HepG2 (cell line): ENCODE measurements at regions not wholly inside any gene's neighbourhood (a gene's known extent, or its start where the extent isn't known, plus 50 kb on each side); places are given as distances from the start of the nearest gene placed in this dataset.

ENCODE experiments used
- KDM5A ChIP-seq: fragments of 200-600 bp; sonication (generic); IDR thresholded peaks from 2 replicates; pipeline ENCODE4 v1.7.0; 2018; ENCODE audit warnings: antibody characterized with exemption, mild to moderate bottlenecking, low read length, borderline replicate concordance
- NONO ChIP-seq, 2 experiments: fragments of 450-650 bp in 1 of 2; sonication (generic) in 1 of 2; formaldehyde crosslinking in 1 of 2; IDR thresholded peaks in 1 of 2; conservative IDR thresholded peaks in 1 of 2; 2 replicates each; pipeline versions ENCODE4 v1.6.1 to v1.8.0; 2017 to 2022; ENCODE audit warnings: mild to moderate bottlenecking in 1 of 2, missing genetic modification reagents in 1 of 2, moderate library complexity in 1 of 2
- TBP ChIP-seq: sonication (generic); formaldehyde crosslinking; IDR thresholded peaks from 2 replicates; pipeline ENCODE4 v1.5.0; 2020; ENCODE audit warnings: missing genetic modification reagents
- XBP1 ChIP-seq: sonication (generic); formaldehyde crosslinking; IDR thresholded peaks from 2 replicates; pipeline ENCODE4 v1.5.0; 2020; ENCODE audit warnings: missing genetic modification reagents
- XRCC5 ChIP-seq: fragments of 200-400 bp; formaldehyde crosslinking; optimal IDR thresholded peaks from 2 replicates; pipeline ENCODE3; 2017; ENCODE audit warnings: mild to moderate bottlenecking, low read length
- TF ChIP-seq, protein P1 (sequence below): sonication (generic); formaldehyde crosslinking; IDR thresholded peaks from 2 replicates; pipeline ENCODE4 v1.5.0; 2020; ENCODE audit warnings: missing genetic modification reagents

DNA sequence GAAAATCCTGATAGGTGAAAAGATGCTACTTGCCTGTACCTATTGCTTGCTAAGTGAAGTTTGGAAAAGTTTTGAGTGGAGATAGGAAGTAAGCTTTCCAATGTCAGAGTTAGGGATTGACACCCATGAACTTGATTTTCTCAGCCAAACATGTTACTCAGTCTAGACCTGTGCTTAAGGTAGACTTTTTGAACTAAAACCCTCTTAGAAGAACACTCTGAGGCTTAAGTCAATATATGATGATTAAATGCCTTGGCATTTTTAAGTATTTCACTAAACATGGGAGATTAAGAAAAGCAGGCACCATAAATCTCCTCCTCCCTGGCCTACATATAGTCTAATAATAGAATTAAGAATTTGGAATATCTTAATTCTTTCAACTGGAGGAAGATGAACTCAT, 785.6 kb upstream of the SOX9 start:
- no peak for TF ChIP-seq TBP (CRISPR knock-in tag)
- TF ChIP-seq KDM5A: no peak
- TF ChIP-seq XBP1 (CRISPR knock-in tag): no peak
- TF ChIP-seq, protein P1, sequence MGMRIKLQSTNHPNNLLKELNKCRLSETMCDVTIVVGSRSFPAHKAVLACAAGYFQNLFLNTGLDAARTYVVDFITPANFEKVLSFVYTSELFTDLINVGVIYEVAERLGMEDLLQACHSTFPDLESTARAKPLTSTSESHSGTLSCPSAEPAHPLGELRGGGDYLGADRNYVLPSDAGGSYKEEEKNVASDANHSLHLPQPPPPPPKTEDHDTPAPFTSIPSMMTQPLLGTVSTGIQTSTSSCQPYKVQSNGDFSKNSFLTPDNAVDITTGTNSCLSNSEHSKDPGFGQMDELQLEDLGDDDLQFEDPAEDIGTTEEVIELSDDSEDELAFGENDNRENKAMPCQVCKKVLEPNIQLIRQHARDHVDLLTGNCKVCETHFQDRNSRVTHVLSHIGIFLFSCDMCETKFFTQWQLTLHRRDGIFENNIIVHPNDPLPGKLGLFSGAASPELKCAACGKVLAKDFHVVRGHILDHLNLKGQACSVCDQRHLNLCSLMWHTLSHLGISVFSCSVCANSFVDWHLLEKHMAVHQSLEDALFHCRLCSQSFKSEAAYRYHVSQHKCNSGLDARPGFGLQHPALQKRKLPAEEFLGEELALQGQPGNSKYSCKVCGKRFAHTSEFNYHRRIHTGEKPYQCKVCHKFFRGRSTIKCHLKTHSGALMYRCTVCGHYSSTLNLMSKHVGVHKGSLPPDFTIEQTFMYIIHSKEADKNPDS: no peak
- no peak for TF ChIP-seq NONO (IDR thresholded peaks at IDR 0.05)
- TF ChIP-seq NONO (CRISPR knock-in tag; conservative IDR thresholded peaks at IDR 0.05): no peak
- no peak for TF ChIP-seq XRCC5
